ENCODE measurements at regions not wholly inside any gene's neighbourhood (a gene's known extent, or its start where the extent isn't known, plus 50 kb on each side); places are given as distances from the start of the nearest gene placed in this dataset.

- H3K36me3 ChIP-seq, result no peaks in the 10 kb centered on the region
- TF ChIP-seq CTCF (IDR thresholded peaks at IDR 0.05), result no peak
- no peak for DNase-seq
- no peak overlapping the region for H3K4me3 ChIP-seq
- no peaks in the 10 kb centered on the region for H3K27me3 ChIP-seq
- intact Hi-C loops (cut with DNase I), result no loop called here
- no peaks in the 10 kb centered on the region for H3K9me3 ChIP-seq
- ATAC-seq, result no peak
- 60 to 82% methylated on average over 3 of the region's 3 CpGs for WGBS, 2 donors
- peaks cover 0 to 14% (median 4%) of the 10 kb centered on the region in 9 donors for H3K4me1 ChIP-seq
- no peak overlapping the region for H3K27ac ChIP-seq
Observed at GRCh38 chr7:42621543-42622219, 290.2 kb downstream of the C7orf25 start.

GRCh38 chr7:42618651-42619360 lies 293.1 kb downstream of the C7orf25 start:
- WGBS, 2 donors, result 84 to 90% methylated on average over 7 of the region's 7 CpGs
- H3K4me3 ChIP-seq, result no peak overlapping the region
- H3K27ac ChIP-seq, result no peak overlapping the region
- H3K36me3 ChIP-seq, result no peaks in the 10 kb centered on the region
- DNase-seq (no peak), ATAC-seq (no peak)
- no peaks in the 10 kb centered on the region for H3K9me3 ChIP-seq
- peaks cover 0 to 14% (median 4%) of the 10 kb centered on the region in 9 donors for H3K4me1 ChIP-seq
- no peaks in the 10 kb centered on the region for H3K27me3 ChIP-seq
- intact Hi-C loops (cut with DNase I), result no loop called here
- TF ChIP-seq CTCF (IDR thresholded peaks at IDR 0.05), result no peak

GRCh38 chr7:42617806-42618457 lies 293.9 kb downstream of the C7orf25 start:
- TF ChIP-seq CTCF (IDR thresholded peaks at IDR 0.05), result no peak
- no peak overlapping the region for H3K27ac ChIP-seq
- no peaks in the 10 kb centered on the region for H3K36me3 ChIP-seq
- H3K4me3 ChIP-seq, result no peak overlapping the region
- intact Hi-C loops (cut with DNase I), result no loop called here
- H3K4me1 ChIP-seq, result peaks cover 0 to 14% (median 4%) of the 10 kb centered on the region in 9 donors
- no peaks in the 10 kb centered on the region for H3K9me3 ChIP-seq
- WGBS, 2 donors, result 45 to 49% methylated on average over 8 of the region's 8 CpGs
- ATAC-seq, result peak in 2 of 8 donors; percentile 19 to 34
- no peak for DNase-seq
- H3K27me3 ChIP-seq, result no peaks in the 10 kb centered on the region

- no peak for TF ChIP-seq CTCF (IDR thresholded peaks at IDR 0.05)
- H3K27ac ChIP-seq, result no peak overlapping the region
- WGBS, 2 donors, result 67 to 78% methylated on average over 6 of the region's 6 CpGs
- no peak overlapping the region for H3K4me3 ChIP-seq
- DNase-seq (peak in 1 of 2 donors; percentile 5), ATAC-seq (peak in 6 of 8 donors; percentile 17 to 64 (median 43))
- H3K9me3 ChIP-seq, result no peaks in the 10 kb centered on the region
- peaks cover 0 to 14% (median 4%) of the 10 kb centered on the region in 9 donors for H3K4me1 ChIP-seq
- intact Hi-C loops (cut with DNase I), result no loop called here
- H3K27me3 ChIP-seq, result no peaks in the 10 kb centered on the region
- no peaks in the 10 kb centered on the region for H3K36me3 ChIP-seq
Observed at GRCh38 chr7:42617071-42617765, 294.7 kb downstream of the C7orf25 start.

All from heart right ventricle (tissue), 16 donors.